GM12878 (cell line): ENCODE measurements at regions not wholly inside any gene's neighbourhood (a gene's known extent, or its start where the extent isn't known, plus 50 kb on each side); places are given as distances from the start of the nearest gene placed in this dataset.

Source experiments
- ATAC-seq: fragments of 200-7000 bp; cut with Tn5 transposase; 3 replicates; pipeline ENCODE4 v1.9.1; 2020; ENCODE audit warnings: mild to moderate bottlenecking, moderate library complexity
- BruUV-seq: library from RNA; stranded (reverse); fragments of 400-500 nt; replicated peaks from 2 replicates; lab custom pipeline; 2021; lab: Mats Ljungman, UMichigan
- CTCF ChIA-PET: fragments of 300-600 bp; sonication (Branson Sonifier 250); formaldehyde crosslinking; extraction: SDS; loops from one replicate; lab custom pipeline; 2021; ENCODE audit warnings: inconsistent platforms; lab: Yijun Ruan, JAX
- POLR2A ChIA-PET: fragments of 350-600 bp; formaldehyde crosslinking; extraction: SDS; loops from one replicate; lab custom pipeline; 2021; ENCODE audit warnings: inconsistent platforms; lab: Charles Lee
- RAD21 ChIA-PET: fragments of 300-600 bp; sonication (Branson Sonifier 250); formaldehyde crosslinking; loops from one replicate; lab custom pipeline; 2023; ENCODE audit warnings: antibody characterized with exemption; ENCODE audit not compliant: unreplicated experiment; lab: Charles Lee
- SMC1A ChIA-PET: fragments of 300-600 bp; sonication (Branson Sonifier 250); formaldehyde crosslinking; loops from one replicate; lab custom pipeline; 2023; ENCODE audit not compliant: unreplicated experiment, uncharacterized antibody; lab: Charles Lee
- DNase-seq: peaks from one replicate; pipeline ENCODE4 v3.0.0-alpha.2; 2011; ENCODE audit warnings: low read depth, low spot score
- FAIRE-seq: peaks from 3 replicates; lab custom pipeline; 2011; peaks lifted over from hg19 to GRCh38; lab: Jason Lieb, UNC
- H2AFZ ChIP-seq: 2 replicates; pipeline ENCODE4 v1.6.0; 2011; ENCODE audit warnings: low read depth, low read length, control low read depth; ENCODE audit not compliant: control insufficient read depth
- H3K27ac ChIP-seq: 2 replicates; pipeline ENCODE4 v1.5.1; 2011; ENCODE audit warnings: control low read depth; ENCODE audit not compliant: control insufficient read depth, insufficient read depth
- H3K27me3 ChIP-seq, 2 experiments: replicated peaks in 1 of 2; 2 replicates each; pipeline versions ENCODE4 v1.6.0 to v1.6.1; 2011; ENCODE audit warnings: low read length in 1 of 2; ENCODE audit not compliant: control insufficient read depth in 2 of 2, insufficient read depth in 2 of 2
- H3K36me3 ChIP-seq, 2 experiments: 2 replicates each; pipeline ENCODE4 v1.5.1; 2011; ENCODE audit warnings: low read length in 1 of 2; ENCODE audit not compliant: control insufficient read depth in 2 of 2, insufficient read depth in 2 of 2
- H3K4me1 ChIP-seq: 2 replicates; pipeline ENCODE4 v1.6.1; 2011; ENCODE audit warnings: mild to moderate bottlenecking, low read length, moderate library complexity, mixed read lengths; ENCODE audit not compliant: control insufficient read depth, insufficient read depth
- H3K4me2 ChIP-seq: 2 replicates; pipeline ENCODE4 v1.6.0; 2011; ENCODE audit warnings: control low read depth; ENCODE audit not compliant: control insufficient read depth, insufficient read depth
- H3K4me3 ChIP-seq: fragments of 200-600 bp; sonication (generic); 2 replicates; pipeline ENCODE4 v1.5.1; 2016
- H3K79me2 ChIP-seq: 2 replicates; pipeline ENCODE4 v1.6.0; 2011; ENCODE audit warnings: low read length; ENCODE audit not compliant: control insufficient read depth, insufficient read depth
- H3K9ac ChIP-seq: 2 replicates; pipeline ENCODE4 v1.8.0; 2011; ENCODE audit warnings: low read length, control low read depth, mixed read lengths; ENCODE audit not compliant: control insufficient read depth, insufficient read depth
- H3K9me3 ChIP-seq: replicated peaks from 3 replicates; pipeline ENCODE4 v1.5.1; 2011; ENCODE audit warnings: mild to moderate bottlenecking, low read length; ENCODE audit not compliant: control insufficient read depth, insufficient read depth
- H4K20me1 ChIP-seq: 2 replicates; pipeline ENCODE4 v1.6.0; 2011; ENCODE audit not compliant: control insufficient read depth, insufficient read depth
- ESRRA ChIP-seq: IDR thresholded peaks from 2 replicates; pipeline ENCODE4 v1.6.1; 2012; ENCODE audit warnings: mild to moderate bottlenecking, low read length, improper control_type of control experiment
- GABPA ChIP-seq: IDR thresholded peaks from 2 replicates; pipeline ENCODE4 v1.6.1; 2014; ENCODE audit warnings: antibody characterized with exemption, low read depth, mild to moderate bottlenecking, inconsistent platforms
- HDAC6 ChIP-seq: fragments of 200-600 bp; sonication (generic); IDR thresholded peaks from one replicate; pipeline ENCODE4 v1.8.0; 2017; ENCODE audit warnings: antibody characterized with exemption; ENCODE audit not compliant: unreplicated experiment
- JUND ChIP-seq: IDR thresholded peaks from 2 replicates; pipeline ENCODE4 v1.6.1; 2012; ENCODE audit warnings: low read depth, mild to moderate bottlenecking, low read length, improper control_type of control experiment, moderate library complexity
- MTA2 ChIP-seq: fragments of 450-650 bp; IDR thresholded peaks from 2 replicates; pipeline ENCODE4 v1.6.1; 2016; ENCODE audit warnings: low read depth, mild to moderate bottlenecking, moderate library complexity
- NFXL1 ChIP-seq: fragments of 450-650 bp; IDR thresholded peaks from 2 replicates; pipeline ENCODE4 v1.6.1; 2017; ENCODE audit warnings: antibody characterized with exemption, mild to moderate bottlenecking, borderline replicate concordance
- POLR2A ChIP-seq: IDR thresholded peaks from 2 replicates; pipeline ENCODE4 v1.6.1; 2011; ENCODE audit warnings: low read depth, mild to moderate bottlenecking, low read length
- POLR2AphosphoS2 ChIP-seq: IDR thresholded peaks from 2 replicates; pipeline ENCODE4 v1.6.1; 2011; ENCODE audit warnings: low read depth, mild to moderate bottlenecking, low read length, improper control_type of control experiment, moderate library complexity
- SIX5 ChIP-seq: IDR thresholded peaks from 2 replicates; pipeline ENCODE4 v1.6.1; 2011; ENCODE audit warnings: mild to moderate bottlenecking, low read depth, low read length, moderate library complexity; ENCODE audit not compliant: severe bottlenecking
- WGBS: methylation state at CpG from one replicate; pipeline ENCODE4 v1.1.6; 2016; ENCODE audit warnings: low lambda C conversion rate; ENCODE audit not compliant: insufficient replicate concordance, insufficient coverage; ENCODE audit errors: missing lambda C conversion rate; 5-methylcytosine and 5-hydroxymethylcytosine counted together
- in situ Hi-C: fragments of 300-500 bp; cut with MboI; formaldehyde crosslinking; loops from 9 replicates; pipeline ENCODE4 v1.14.3; 2018; ENCODE audit warnings: mixed read lengths
- intact Hi-C: fragments of 100-400 bp; cut with micrococcal nuclease; formaldehyde crosslinking; loops from one replicate; pipeline ENCODE4 v1.14.2; 2022; ENCODE audit not compliant: unreplicated experiment
- TF ChIP-seq, protein P1 (sequence below): IDR thresholded peaks from 2 replicates; pipeline ENCODE4 v1.6.1; 2011; ENCODE audit warnings: borderline replicate concordance, low read depth, mild to moderate bottlenecking, moderate library complexity, mixed read lengths, low read length; ENCODE audit not compliant: insufficient read depth; ENCODE audit errors: extremely low read length
- TF ChIP-seq, protein P2 (sequence below): IDR thresholded peaks from 2 replicates; pipeline ENCODE4 v1.6.1; 2012; ENCODE audit warnings: improper control_type of control experiment, low read depth, low read length; ENCODE audit not compliant: insufficient replicate concordance

DNA sequence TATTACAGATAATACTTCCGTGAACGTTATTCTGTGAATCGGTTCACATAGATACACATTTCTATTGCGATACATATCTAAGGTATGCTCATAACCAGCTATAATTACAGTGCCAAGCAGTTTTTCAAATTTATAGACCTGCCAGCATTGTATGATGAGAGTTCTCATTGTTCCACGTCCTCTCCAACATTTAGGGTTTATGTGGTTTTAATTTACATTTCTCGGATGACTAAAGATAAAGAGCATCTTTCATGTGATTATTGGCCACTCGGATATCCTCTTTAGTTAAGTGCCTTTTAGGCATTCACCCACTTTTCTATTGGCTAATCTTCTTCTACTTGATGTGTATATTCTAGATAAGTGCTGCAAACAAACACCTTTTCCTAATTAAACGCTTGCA, 134.7 kb upstream of the CCDC54 start:
- 85% methylated on average over 8 of the region's 8 CpGs for WGBS
- Histone ChIP-seq H3K36me3 (no peaks in the 10 kb centered on the region), H3K27me3 (no peaks in the 10 kb centered on the region), H2AFZ (no peak overlapping the region), H3K4me1 (no peaks in the 10 kb centered on the region; the same call in 1 of the 2 replicates), H4K20me1 (no peaks in the 10 kb centered on the region), H3K4me3 (no peak overlapping the region), H3K27ac (no peak overlapping the region), H3K9ac (no peak overlapping the region)
- CTCF ChIA-PET, result interaction anchor here (1.3 kb wide), 1 partner anchor 179 kb away, joined by 5 read pairs; no protein-coding TSS in a partner anchor
- in situ Hi-C loops, result no loop called here
- RAD21 ChIA-PET, result no interaction called here
- ATAC-seq, result no peak
- no peak for FAIRE-seq
- SMC1A ChIA-PET, result interaction anchor here (1.6 kb wide), 1 partner anchor 179 kb away, joined by 3 read pairs; no protein-coding TSS in a partner anchor
- no peak for DNase-seq
- POLR2A ChIA-PET, result no interaction called here
- TF ChIP-seq, protein P1, sequence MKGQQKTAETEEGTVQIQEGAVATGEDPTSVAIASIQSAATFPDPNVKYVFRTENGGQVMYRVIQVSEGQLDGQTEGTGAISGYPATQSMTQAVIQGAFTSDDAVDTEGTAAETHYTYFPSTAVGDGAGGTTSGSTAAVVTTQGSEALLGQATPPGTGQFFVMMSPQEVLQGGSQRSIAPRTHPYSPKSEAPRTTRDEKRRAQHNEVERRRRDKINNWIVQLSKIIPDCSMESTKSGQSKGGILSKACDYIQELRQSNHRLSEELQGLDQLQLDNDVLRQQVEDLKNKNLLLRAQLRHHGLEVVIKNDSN, result no peak
- TF ChIP-seq MTA2 (no peak), JUND (no peak), GABPA (no peak), ESRRA (no peak), HDAC6 (no peak)
- TF ChIP-seq, all 136 proteins: peak for 0
- intact Hi-C loops, result no loop called here
- no peaks in the 10 kb centered on the region for H3K79me2 ChIP-seq
- BruUV-seq, result no TSS peak
- no peak overlapping the region for H3K4me2 ChIP-seq
- H3K9me3 ChIP-seq, result no peaks in the 10 kb centered on the region

GRCh38 chr3:107247116-107247515, 130.1 kb upstream of the CCDC54 start:
- Histone ChIP-seq H3K27ac (no peak overlapping the region), H3K79me2 (no peaks in the 10 kb centered on the region), H3K27me3 (no peaks in the 10 kb centered on the region), H3K4me3 (no peak overlapping the region), H3K4me2 (no peak overlapping the region), H2AFZ (no peak overlapping the region), H3K9ac (no peak overlapping the region), H3K36me3 (no peaks in the 10 kb centered on the region), H3K9me3 (no peaks in the 10 kb centered on the region), H4K20me1 (no peaks in the 10 kb centered on the region), H3K4me1 (no peaks in the 10 kb centered on the region)
- 97% methylated on average over 2 of the region's 2 CpGs for WGBS
- BruUV-seq, result no TSS peak
- SMC1A ChIA-PET, result interaction anchor here (1.1 to 1.4 kb wide), 2 partner anchors 11 to 16 kb away, joined by 3 to 4 read pairs; no protein-coding TSS in a partner anchor
- in situ Hi-C loops, result no loop called here
- CTCF ChIA-PET, result interaction anchor here (0.8 to 3.1 kb wide), 2 partner anchors 12 to 174 kb away, joined by 3 to 10 read pairs; no protein-coding TSS in a partner anchor
- RAD21 ChIA-PET, result no interaction called here
- POLR2A ChIA-PET, result no interaction called here
- intact Hi-C loops, result no loop called here
- DNase-seq (no peak), ATAC-seq (no peak), FAIRE-seq (no peak)
- TF ChIP-seq, protein P2, sequence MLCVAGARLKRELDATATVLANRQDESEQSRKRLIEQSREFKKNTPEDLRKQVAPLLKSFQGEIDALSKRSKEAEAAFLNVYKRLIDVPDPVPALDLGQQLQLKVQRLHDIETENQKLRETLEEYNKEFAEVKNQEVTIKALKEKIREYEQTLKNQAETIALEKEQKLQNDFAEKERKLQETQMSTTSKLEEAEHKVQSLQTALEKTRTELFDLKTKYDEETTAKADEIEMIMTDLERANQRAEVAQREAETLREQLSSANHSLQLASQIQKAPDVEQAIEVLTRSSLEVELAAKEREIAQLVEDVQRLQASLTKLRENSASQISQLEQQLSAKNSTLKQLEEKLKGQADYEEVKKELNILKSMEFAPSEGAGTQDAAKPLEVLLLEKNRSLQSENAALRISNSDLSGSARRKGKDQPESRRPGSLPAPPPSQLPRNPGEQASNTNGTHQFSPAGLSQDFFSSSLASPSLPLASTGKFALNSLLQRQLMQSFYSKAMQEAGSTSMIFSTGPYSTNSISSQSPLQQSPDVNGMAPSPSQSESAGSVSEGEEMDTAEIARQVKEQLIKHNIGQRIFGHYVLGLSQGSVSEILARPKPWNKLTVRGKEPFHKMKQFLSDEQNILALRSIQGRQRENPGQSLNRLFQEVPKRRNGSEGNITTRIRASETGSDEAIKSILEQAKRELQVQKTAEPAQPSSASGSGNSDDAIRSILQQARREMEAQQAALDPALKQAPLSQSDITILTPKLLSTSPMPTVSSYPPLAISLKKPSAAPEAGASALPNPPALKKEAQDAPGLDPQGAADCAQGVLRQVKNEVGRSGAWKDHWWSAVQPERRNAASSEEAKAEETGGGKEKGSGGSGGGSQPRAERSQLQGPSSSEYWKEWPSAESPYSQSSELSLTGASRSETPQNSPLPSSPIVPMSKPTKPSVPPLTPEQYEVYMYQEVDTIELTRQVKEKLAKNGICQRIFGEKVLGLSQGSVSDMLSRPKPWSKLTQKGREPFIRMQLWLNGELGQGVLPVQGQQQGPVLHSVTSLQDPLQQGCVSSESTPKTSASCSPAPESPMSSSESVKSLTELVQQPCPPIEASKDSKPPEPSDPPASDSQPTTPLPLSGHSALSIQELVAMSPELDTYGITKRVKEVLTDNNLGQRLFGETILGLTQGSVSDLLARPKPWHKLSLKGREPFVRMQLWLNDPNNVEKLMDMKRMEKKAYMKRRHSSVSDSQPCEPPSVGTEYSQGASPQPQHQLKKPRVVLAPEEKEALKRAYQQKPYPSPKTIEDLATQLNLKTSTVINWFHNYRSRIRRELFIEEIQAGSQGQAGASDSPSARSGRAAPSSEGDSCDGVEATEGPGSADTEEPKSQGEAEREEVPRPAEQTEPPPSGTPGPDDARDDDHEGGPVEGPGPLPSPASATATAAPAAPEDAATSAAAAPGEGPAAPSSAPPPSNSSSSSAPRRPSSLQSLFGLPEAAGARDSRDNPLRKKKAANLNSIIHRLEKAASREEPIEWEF, result no peak
- no peak for TF ChIP-seq SIX5
- TF ChIP-seq POLR2AphosphoS2, result no peak
- TF ChIP-seq POLR2A, result no peak
- no peak for TF ChIP-seq NFXL1
